NCI-H748 (cell line): ENCODE measurements at regions not wholly inside any gene's neighbourhood (a gene's known extent, or its start where the extent isn't known, plus 50 kb on each side); places are given as distances from the start of the nearest gene placed in this dataset.
"Not testable (repeated sequence)": the region's sequence is repeated elsewhere in the genome, so short reads cannot be mapped to it uniquely, and the experiment has no call there.

Experiments
- DNase-seq: peaks from one replicate; lab custom pipeline; 2025; ENCODE audit not compliant: unreplicated experiment; lab: John Stamatoyannopoulos, UW

DNA sequence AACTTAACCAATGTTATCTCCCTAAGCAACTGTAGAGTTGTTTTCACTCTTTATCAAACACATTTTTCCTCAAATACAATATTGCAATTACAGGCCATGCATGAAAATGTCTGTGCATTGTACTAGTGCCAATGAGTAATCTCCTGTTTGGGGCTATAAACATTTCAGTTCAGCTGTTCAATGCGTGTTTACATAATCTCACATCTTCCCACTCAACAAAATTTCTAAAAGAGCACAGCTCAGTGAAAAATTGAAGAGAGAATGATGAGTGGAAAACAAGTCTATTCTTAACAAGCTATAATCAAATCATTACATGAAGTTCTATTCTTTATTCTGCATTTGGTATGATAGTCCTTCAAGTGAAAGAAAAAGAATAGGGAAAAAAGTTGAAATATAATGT is 780.5 kb upstream of the CDH9 start:
- peak; percentile 44 for DNase-seq

DNA sequence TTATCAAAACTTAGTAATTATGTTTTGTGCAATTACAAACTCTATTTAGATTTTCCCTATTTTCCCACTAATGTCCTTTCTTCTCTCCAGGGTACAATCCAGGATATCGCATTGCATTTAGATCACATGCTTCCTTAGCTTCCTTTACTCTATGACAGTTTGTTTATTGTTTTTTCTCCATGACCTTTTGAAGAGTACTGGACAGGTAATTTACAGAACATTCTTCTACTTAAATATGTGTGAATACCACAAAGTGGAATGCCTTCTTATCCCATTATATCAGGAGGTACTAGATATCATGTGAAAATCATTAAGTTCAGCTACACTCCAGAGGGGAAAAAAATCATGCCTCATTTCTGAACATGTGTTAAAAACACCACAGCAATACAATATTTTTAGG is 776.6 kb upstream of the CDH9 start:
- DNase-seq: no peak

DNA sequence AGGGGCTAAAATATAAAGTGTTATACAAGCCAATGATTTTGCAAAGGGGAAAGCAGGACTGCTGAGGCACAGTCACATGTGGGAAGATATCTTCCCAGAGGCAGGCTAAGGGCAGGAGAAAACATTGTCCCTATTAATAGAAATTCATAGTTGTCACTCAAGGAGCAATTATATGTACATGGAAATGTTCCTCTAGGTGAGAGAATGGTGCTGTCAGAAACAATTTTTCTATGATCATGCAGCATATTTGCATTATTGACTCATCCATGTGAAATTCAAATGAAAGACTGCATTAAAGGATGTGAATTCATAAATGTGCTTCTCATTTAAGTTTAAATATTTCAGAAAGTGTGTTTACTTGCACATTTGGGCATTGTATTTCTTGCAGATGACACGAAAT is 775.9 kb upstream of the CDH9 start:
- no peak for DNase-seq

DNA sequence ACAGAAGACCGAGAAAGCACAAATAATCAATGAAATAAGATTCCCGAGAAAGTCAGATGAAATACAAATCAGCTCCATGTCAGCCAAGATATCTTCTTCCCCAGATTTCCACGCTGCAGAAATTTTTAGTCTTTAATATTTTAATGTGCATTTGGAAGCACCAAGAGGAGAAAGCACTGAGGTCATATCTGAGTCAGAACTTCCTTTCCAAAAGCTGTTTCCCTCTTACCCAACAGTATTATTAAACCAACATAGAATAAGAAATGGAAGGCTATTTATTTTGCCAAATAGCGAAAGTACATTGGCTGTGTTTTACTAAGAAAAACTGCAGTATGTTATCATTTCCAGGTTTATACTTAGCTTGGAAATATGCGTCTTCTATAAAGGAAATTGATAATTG is 772.1 kb upstream of the CDH9 start:
- no peak for DNase-seq

DNA sequence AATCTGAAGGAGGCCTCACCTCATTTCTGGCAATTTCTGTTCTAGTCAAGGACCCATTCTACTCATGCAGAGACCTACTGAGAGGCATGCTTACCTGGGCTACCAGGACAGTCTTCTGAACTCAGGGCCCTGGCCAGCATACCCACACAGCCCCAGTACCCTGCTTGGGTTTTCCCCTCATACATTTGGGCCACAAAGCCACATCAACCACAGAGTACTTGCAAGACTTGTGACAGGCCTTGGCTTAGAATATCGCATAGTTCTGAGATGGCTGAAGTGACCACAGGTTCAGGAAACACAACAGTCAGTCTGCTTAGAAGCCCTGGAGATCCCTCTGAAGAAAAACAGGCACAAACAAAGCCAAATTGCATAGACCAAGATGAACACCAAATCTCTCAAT is 758.8 kb upstream of the CDH9 start:
- DNase-seq: no peak

DNA sequence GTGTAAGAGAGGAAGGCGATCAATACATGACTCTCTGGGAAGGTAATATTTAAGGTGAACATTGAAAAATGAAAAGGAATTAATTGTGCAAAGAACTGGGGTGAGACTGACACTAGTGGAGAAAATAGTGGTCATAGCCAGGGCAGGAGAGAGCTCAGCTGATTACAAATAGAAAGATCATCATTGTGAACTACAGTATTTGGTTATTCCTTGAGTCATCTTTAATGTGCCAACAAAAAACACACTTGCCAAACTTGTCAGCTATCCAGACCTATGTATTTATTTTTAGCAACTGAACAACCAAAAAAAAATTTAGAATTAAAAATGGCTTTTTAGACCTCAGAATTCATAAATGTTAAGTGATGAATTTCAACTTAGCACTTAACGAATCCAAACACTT is 749.8 kb upstream of the CDH9 start:
- DNase-seq: no peak

DNA sequence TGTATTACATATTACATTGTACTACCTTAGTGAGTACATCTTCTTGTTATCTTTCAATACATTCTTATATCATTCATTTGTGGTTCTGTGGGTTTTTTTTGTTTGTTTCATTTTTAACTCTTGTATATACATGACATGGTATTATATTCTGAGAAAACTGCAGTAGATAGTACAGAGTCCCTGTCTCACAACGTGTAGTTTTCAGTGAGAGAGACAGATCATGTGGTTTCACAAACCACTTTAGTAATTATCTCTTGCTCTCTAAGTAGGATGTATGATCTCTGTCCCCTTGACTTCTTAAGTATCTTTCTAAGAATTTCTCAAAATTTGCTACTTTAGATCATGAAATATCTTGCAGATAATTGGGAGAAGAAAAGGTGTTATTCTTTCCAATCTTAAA is 745.9 kb upstream of the CDH9 start:
- DNase-seq: no peak

DNA sequence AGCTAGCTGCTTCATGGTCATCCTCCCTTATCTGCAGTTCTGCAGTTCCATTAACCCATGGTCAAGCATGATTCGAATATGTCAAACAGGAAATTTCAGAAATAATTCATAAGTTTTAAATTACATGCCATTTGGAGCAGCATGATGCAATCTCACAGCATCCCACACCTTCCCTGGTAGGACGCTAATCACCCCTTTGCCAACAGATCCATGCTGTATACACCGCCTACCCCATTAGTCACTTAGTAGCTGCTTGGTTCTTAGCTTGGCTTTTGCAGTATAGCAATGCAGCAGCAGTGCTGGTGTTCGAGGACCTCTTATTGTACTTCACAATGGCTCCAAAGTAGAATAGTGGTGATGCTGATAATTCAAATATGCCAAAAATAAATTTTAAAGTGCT is 739.7 kb upstream of the CDH9 start:
- no peak for DNase-seq

DNA sequence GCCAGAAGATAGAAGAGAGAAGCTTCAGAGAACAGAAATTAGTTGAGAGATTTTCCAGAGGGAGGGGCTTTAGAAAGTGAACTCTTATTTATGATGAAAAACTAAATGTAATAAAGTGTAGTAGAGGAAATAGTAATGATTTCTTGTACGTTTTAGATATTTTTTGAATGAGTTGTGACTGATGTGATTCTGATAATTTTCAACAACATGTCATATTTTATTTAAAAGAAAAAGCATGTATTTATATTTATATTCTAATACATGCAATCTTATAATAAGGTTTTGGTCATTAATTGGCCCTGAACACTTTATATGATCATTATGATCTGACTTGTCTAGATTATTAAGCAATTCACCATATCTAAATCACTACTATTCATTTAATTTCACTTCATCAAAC is 735.2 kb upstream of the CDH9 start:
- no peak for DNase-seq

DNA sequence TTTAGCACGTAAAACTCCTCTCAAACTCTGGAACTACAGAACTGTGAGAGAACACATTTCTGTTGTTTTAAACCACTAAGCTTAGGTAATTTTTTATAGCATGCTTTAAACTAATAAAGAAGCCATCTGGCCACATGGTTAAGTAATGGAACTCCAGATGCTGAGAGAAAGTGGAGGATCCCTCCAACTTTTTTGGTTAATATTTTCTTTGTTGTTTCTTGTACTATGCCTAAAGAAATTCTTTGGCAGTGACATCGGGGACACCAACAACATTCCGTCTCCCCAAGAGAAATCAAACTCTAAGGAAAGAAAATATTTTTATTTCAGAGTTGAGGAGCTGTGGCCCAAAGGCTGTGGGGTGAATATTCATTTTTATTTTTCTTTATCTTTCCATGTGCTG is 734.8 kb upstream of the CDH9 start:
- no peak for DNase-seq

DNA sequence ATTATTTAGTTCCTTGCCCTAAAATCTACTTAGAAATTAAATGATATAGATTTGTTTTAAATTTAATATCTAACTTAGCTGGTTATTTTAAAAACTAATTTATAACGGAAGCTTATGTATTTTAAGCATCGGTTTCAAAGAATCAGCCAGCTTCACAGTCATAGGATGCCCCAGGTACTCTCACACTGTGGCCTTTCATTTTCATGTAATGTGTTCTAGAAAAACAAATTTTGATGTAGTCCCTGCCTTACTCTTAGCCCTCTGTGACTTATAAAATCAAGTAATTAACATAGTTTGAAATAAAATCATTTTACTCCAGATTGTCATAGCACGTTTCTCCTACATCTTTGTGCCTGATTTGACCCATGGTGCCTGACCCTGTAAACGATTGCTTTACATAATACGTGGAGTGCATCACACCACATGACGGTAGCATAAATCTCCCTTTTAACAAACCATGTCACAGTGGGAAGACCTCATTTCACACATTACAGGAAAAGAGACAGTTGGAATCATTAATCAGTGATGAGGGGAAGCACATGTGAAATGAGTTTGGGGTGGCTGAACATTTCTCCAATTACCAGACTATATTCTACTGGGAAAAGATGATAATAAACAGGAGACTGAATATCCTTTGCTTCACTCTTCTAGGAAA is 731.5 kb upstream of the CDH9 start:
- no peak for DNase-seq

DNA sequence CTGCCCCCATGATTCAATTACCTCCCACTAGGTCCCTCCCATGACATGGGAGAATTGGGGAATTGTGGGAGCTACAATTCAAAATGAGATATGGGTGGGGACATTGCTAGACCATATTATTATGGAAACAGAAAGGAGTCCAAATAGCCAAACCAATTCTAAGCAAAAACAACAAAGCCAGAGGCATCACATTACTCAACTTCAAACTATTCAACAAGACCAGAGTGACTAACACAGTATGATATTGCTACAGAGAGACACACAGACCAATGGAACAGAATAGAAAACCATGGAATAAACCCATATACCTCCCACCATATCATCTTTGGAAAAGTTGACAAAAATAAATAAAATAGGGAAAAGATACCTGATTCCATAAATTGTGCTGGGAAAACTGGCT is 710.5 kb upstream of the CDH9 start:
- DNase-seq: no peak

DNA sequence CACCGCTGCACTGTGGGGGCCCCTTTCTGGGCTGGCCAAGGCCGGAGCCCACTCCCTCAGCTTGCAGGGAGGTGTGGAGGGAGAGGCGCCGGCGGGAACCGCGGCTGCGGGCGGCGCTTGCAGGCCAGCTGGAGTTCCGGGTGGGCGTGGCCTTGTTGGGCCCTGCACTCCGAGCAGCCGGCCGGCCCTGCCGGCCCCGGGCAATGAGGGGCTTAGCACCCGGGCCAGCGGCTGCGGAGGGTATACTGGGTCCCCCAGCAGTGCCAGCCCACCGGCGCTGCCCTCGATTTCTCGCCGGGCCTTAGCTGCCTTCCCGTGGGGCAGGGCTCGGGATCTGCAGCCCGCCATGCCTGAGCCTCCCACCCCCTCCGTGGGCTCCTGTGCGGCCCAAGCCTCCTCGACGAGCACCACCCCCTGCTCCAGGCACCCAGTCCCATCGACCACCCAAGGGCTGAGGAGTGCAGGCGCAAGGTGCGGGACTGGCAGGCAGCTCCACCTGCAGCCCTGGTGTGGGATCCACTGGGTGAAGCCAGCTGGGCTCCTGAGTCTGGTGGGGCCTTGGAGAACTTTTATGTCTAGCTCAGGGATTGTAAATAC is 705.1 kb upstream of the CDH9 start:
- not testable (repeated sequence) for DNase-seq

DNA sequence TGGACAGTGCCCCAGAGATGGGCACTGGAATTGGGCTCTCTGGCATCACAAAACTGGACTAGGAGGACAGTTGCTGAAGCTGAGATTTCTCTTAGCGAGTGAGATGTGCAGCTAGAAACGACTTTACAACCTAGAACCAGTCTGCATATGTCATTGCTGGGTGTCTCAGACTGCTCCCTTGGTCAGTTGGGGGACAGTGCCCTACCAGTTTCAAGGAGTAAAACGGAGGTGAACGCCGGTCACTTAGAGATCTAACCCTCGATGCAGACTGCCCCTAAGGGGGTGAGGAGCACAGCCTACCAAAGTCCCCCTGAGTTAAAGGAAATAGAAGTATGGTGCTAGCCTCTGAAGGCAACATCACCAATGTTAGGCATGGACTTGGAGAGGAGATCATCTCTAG is 704.4 kb upstream of the CDH9 start:
- DNase-seq: no peak

DNA sequence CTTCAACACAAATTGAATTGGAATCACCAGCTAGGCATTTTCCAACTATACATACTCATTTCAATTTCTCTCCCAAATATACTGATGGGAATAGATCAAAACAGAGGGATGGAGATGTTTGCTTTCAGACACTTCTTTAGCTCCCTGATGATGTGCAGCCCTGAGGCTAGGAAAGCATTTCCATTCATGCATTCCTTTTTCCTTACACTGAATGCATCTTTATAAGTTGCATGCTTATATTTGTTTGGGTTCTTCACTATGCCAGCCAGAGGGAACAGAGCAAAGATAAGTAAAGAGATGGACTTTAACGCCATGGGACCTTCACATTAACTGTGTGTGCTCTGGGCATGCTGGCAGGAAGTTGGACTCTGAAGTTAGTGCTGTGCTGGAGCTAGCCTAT is 696.5 kb upstream of the CDH9 start:
- no peak for DNase-seq

DNA sequence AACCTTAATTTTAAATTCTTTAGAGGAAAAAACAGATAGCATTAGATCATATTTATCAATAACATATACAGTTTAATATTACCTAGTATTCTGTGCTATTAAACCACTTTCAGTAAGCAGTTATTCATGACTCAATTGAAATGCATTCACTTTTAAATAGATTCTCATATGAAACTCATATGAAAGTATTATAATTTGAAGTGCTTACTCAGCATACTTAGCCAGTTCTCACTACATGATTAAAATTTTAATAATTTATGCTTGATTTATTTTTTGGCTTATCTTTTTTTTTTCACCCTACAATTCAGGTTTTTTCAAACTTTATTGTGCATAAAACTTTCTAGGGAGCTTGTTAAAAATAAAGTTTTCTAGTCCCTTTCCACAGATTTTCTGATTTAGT is 694.9 kb upstream of the CDH9 start:
- DNase-seq: no peak

DNA sequence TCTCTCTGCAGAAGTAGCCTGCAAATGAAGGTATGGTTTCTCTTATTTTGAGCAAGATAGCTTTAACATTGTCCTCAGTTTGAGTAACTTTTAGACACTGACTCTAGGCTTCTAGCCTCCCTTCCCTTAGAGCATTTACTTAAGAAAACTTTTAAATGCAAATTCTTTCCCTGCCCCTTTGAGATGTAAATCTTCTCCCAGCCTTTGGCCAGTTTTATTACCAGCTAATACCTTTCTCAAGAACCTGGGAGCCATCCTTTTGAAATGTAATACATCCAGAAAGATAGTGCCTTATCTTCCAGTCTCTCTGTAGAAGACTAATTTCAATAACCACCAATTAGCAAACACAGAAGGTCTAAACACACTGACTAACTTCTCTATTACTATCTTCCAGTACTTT is 688.9 kb upstream of the CDH9 start:
- DNase-seq: no peak

DNA sequence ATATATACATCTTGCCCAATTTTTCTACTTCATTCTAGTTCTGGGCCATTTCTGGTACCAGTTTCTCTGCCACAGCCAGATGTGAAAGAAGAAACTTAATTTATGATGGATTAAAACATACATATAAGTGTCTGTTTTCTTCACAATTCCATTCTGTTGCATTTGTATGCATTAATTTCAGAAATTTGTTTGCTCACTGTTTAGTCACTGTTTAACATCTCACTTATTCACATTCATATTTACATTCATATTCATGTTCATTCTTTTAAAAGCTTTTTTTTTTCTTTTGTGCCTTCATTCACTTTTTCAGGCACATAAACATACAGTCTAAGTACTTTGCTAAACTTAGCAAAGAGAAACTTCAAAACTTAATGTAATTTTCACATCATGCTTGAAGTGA is 684.0 kb upstream of the CDH9 start:
- DNase-seq: no peak

DNA sequence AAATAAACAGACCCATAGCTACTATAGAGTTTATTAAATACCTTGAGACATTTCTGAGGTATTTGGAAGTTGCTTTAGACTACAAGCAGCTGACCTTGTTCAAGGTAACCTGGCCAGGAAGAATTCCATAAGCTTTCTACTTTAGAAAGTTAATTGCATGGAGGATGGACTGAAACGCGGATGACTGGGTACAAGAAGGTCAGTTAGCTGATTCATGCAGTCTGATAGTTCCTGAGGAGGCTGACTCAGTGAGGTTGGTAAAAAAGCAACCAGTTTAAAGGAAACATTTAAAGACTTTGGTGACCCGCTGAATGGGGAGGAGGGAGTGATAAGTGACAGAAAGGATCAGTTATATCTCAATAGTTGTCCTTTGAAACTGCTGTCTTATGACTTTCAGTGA is 670.1 kb upstream of the CDH9 start:
- DNase-seq: no peak

DNA sequence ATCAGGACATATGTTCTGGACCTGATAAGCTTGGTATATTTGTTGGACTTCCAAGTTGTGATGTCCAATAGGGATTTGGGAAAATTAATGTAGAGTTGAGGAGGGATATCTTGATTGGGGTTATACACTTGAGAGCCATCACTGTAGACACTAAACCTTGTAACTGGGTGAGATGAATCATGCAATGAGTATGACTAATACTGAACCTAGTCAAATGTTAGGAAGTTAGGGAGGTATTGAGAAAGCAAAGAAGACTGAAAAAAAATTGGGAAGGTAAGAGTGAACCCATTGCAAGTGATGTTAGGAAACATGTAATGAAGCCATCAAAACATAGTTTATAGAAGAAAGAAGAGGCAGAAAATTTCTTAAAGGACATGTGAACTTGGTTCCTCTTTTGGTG is 668.4 kb upstream of the CDH9 start:
- no peak for DNase-seq

DNA sequence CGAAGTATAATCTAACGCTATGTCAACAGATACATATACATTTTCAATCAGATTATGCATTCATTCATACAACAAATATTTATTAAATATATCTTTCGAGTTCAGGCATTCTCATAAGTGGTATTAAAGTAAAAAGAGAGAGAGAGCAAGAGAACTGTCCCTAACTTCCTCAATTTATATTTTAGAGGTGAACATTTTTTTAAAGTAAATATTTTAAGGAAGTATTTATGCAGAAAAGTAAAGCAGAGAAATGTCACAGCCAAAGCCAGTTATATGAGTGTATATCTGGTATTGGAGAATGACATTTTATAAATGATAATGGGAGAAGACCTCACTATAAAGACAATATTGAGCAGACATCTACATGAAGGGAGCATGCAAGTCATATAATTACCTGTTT is 667.3 kb upstream of the CDH9 start:
- DNase-seq: no peak

DNA sequence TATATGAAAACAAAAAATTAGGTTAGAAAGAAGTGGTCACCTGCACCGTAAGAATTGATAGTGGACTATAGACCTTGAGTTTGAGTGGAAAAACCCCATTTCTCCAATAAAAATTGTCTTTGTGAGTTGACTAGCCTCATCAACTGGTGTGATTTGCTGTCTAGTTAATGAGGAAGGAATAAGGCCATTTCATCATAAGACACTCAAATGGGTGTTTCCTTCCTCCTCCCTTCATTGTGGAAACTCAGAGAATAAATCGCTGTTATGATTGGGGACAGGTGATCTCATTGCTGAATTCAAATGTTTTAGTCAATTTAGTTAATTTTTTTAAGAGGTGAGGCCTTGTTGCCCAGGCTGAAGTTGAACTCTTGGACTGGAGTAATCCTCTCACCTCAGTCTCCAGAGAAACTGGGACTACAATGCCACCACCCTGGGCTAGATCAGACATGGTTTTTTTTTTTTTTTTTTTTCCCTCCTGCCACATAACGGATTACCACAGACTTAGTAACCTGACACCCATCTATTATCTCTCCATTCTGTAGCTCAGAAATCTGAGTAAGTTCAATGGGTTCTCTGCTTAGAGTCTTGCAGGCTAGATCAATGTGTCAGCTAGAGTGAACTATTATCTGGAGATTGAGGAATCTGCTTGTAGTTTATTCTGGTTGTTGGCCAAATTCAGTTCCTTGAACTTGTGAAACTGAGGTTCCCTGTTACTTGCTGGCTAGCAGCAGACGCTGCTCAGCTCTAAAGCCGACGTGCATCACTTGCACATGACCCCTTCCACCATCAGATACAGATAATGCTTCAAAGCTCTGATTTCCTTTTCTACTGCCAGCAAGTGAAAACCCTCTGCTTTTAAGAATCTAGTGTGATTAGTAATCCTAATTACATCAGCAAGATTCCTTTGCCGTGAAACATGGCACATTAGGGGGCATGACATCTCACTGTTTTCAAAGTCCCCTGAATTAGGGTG is 663.8 kb upstream of the CDH9 start:
- peak; percentile 82 for DNase-seq
